Middle frontal gyrus (tissue), 1 donor: ENCODE measurements at regions not wholly inside any gene's neighbourhood (a gene's known extent, or its start where the extent isn't known, plus 50 kb on each side); places are given as distances from the start of the nearest gene placed in this dataset.

Experiments used
- DNase-seq: peaks from one replicate; pipeline ENCODE4 v3.0.0-alpha.2; 2015; ENCODE audit warnings: low spot score; ENCODE audit errors: extremely low spot score

GRCh38 chr18:68121826-68122225 lies 593.1 kb downstream of the TMX3 start:
- no peak for DNase-seq

GRCh38 chr18:68121308-68121707 lies 593.6 kb downstream of the TMX3 start:
- no peak for DNase-seq

- no peak for DNase-seq
Observed at GRCh38 chr18:68114989-68115388, 598.5 kb upstream of the DSEL start.

- DNase-seq = no peak
Observed at GRCh38 chr18:68104036-68104435, 587.5 kb upstream of the DSEL start.

- DNase-seq = no peak
Observed at GRCh38 chr18:68103561-68103960, 587.0 kb upstream of the DSEL start.

GRCh38 chr18:68102117-68102516 lies 585.6 kb upstream of the DSEL start:
- DNase-seq = no peak

GRCh38 chr18:68098655-68099054 lies 582.1 kb upstream of the DSEL start:
- DNase-seq = no peak

GRCh38 chr18:68086481-68086880 lies 570.0 kb upstream of the DSEL start:
- DNase-seq = no peak

GRCh38 chr18:68085251-68085650 lies 568.7 kb upstream of the DSEL start:
- no peak for DNase-seq

GRCh38 chr18:68083776-68084175 lies 567.3 kb upstream of the DSEL start:
- no peak for DNase-seq

GRCh38 chr18:68083131-68083530 lies 566.6 kb upstream of the DSEL start:
- DNase-seq = no peak

GRCh38 chr18:68072744-68073143 lies 556.2 kb upstream of the DSEL start:
- DNase-seq = no peak

GRCh38 chr18:68060871-68061270 lies 544.4 kb upstream of the DSEL start:
- no peak for DNase-seq

- DNase-seq = no peak
Observed at GRCh38 chr18:68056936-68057335, 540.4 kb upstream of the DSEL start.

- no peak for DNase-seq
Observed at GRCh38 chr18:68054669-68055068, 538.1 kb upstream of the DSEL start.

- DNase-seq = no peak
Observed at GRCh38 chr18:68053290-68053689, 536.8 kb upstream of the DSEL start.

GRCh38 chr18:68041327-68041726 lies 524.8 kb upstream of the DSEL start:
- no peak for DNase-seq

- DNase-seq = no peak
Observed at GRCh38 chr18:68040198-68040597, 523.7 kb upstream of the DSEL start.

- no peak for DNase-seq
Observed at GRCh38 chr18:68035774-68036522, 519.4 kb upstream of the DSEL start.

GRCh38 chr18:68034296-68034695 lies 517.8 kb upstream of the DSEL start:
- no peak for DNase-seq

- DNase-seq = no peak
Observed at GRCh38 chr18:68033466-68033865, 516.9 kb upstream of the DSEL start.

GRCh38 chr18:68024716-68025115 lies 508.2 kb upstream of the DSEL start:
- no peak for DNase-seq

GRCh38 chr18:68017385-68017784 lies 500.9 kb upstream of the DSEL start:
- no peak for DNase-seq

- DNase-seq = no peak
Observed at GRCh38 chr18:67997496-67997895, 481.0 kb upstream of the DSEL start.
